Esophagus squamous epithelium (tissue), 5 donors: ENCODE measurements at regions not wholly inside any gene's neighbourhood (a gene's known extent, or its start where the extent isn't known, plus 50 kb on each side); places are given as distances from the start of the nearest gene placed in this dataset.

ENCODE experiments used
- DNase-seq: peaks from one replicate; lab custom pipeline; 2025; lab: John Stamatoyannopoulos, UW
- H3K27ac ChIP-seq, 4 donors: fragments of 200-600 bp; sonication (generic); one replicate each; pipeline ENCODE4 v1.5.1; 2016 to 2019; ENCODE audit warnings: mild to moderate bottlenecking in 1 of 4
- H3K27me3 ChIP-seq, 4 donors: fragments of 200-600 bp; sonication (generic); 1 replicate in 3 of 4; 2 replicates in 1 of 4; pipeline versions ENCODE4 v1.5.1 to v1.6.0; 2017 to 2021; ENCODE audit warnings: antibody characterized with exemption in 1 of 4
- H3K36me3 ChIP-seq, 3 donors: fragments of 200-600 bp; sonication (generic); one replicate each; pipeline ENCODE4 v1.5.1; 2016 to 2019
- H3K4me1 ChIP-seq, 3 donors: fragments of 200-600 bp; sonication (generic); one replicate each; pipeline ENCODE4 v1.5.1; 2017 to 2019
- H3K4me3 ChIP-seq, 4 donors: fragments of 200-600 bp; sonication (generic); 1 replicate in 3 of 4; 2 replicates in 1 of 4; pipeline ENCODE4 v1.5.1; 2016 to 2019; ENCODE audit warnings: mild to moderate bottlenecking in 2 of 4, moderate library complexity in 1 of 4
- H3K9me3 ChIP-seq, 3 donors: fragments of 200-600 bp; sonication (generic); one replicate each; pipeline ENCODE4 v1.5.1; 2016 to 2019
- POLR2A ChIP-seq, 4 donors: fragments of 450-650 bp; IDR thresholded peaks; one replicate each; pipeline ENCODE4 v1.6.1; 2017; ENCODE audit warnings: antibody characterized with exemption in 4 of 4, mild to moderate bottlenecking in 4 of 4, moderate library complexity in 3 of 4
- WGBS, 2 donors: methylation state at CpG; one replicate each; pipeline ENCODE4 v1.1.5; 2018; 5-methylcytosine and 5-hydroxymethylcytosine counted together
- intact Hi-C: fragments of 100-400 bp; cut with DNase I; formaldehyde crosslinking; loops from one replicate; pipeline ENCODE4 v1.15.0; 2022
- TF ChIP-seq, protein P1 (sequence below), 6 experiments: fragments of 450-650 bp in 4 of 6; fragments of 200-600 bp in 2 of 6; sonication (generic) in 2 of 6; IDR thresholded peaks; one replicate each; pipeline ENCODE4 v1.5.1; 2016 to 2019; ENCODE audit warnings: antibody characterized with exemption in 6 of 6, mild to moderate bottlenecking in 4 of 6, moderate library complexity in 4 of 6
- donor health status: DM: yes; HTN: yes; CAD: no.

- 29 to 60% methylated on average over 2 to 5 of the region's 5 CpGs for WGBS, 2 donors
- no peaks in the 10 kb centered on the region for H3K36me3 ChIP-seq
- peaks cover 0 to 4% (median 0%) of the 10 kb centered on the region in 4 donors for H3K27me3 ChIP-seq
- TF ChIP-seq, protein P1, sequence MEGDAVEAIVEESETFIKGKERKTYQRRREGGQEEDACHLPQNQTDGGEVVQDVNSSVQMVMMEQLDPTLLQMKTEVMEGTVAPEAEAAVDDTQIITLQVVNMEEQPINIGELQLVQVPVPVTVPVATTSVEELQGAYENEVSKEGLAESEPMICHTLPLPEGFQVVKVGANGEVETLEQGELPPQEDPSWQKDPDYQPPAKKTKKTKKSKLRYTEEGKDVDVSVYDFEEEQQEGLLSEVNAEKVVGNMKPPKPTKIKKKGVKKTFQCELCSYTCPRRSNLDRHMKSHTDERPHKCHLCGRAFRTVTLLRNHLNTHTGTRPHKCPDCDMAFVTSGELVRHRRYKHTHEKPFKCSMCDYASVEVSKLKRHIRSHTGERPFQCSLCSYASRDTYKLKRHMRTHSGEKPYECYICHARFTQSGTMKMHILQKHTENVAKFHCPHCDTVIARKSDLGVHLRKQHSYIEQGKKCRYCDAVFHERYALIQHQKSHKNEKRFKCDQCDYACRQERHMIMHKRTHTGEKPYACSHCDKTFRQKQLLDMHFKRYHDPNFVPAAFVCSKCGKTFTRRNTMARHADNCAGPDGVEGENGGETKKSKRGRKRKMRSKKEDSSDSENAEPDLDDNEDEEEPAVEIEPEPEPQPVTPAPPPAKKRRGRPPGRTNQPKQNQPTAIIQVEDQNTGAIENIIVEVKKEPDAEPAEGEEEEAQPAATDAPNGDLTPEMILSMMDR (IDR thresholded peaks at IDR 0.05) = no peak
- no peak for TF ChIP-seq POLR2A (IDR thresholded peaks at IDR 0.05)
- H3K4me1 ChIP-seq = peaks cover 0 to 8% (median 0%) of the 10 kb centered on the region in 3 donors
- DNase-seq = no peak
- H3K9me3 ChIP-seq = no peaks in the 10 kb centered on the region
- intact Hi-C loops = no loop called here
- no peak overlapping the region for H3K4me3 ChIP-seq
- peak overlapping the region in 1 of 4 donors; percentile 19 for H3K27ac ChIP-seq
These were observed 55.1 kb upstream of the CMKLR1 start for GRCh38 chr12:108394196-108394595.

DNA sequence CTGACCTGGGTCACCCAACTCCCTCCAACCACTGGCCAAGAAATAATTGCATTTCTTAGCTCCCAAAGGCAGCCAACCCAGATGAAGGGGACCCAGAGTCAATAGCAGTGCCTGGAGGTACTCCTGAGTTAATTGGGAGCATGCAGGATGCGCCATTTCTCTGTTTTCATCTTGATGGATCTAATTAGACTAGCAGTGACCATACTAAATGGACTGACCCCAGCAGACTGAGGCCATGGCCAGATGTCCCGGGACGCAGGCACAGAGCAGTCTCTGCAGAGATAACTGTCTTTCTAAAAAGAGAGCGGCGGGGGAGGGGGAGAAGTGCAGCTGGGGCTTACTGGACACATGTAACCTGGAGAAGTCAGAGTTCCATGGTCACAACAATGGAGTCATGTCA is 53.2 kb upstream of the CMKLR1 start:
- 68 to 92% methylated on average over 3 to 5 of the region's 5 CpGs for WGBS, 2 donors
- TF ChIP-seq, protein P1 (IDR thresholded peaks at IDR 0.05) = no peak
- no peak for TF ChIP-seq POLR2A (IDR thresholded peaks at IDR 0.05)
- H3K4me1 ChIP-seq = peaks cover 0 to 8% (median 0%) of the 10 kb centered on the region in 3 donors
- H3K27me3 ChIP-seq = no peaks in the 10 kb centered on the region
- no peak for DNase-seq
- no peak overlapping the region for H3K27ac ChIP-seq
- intact Hi-C loops = no loop called here
- H3K9me3 ChIP-seq = no peaks in the 10 kb centered on the region
- no peak overlapping the region for H3K4me3 ChIP-seq
- H3K36me3 ChIP-seq = no peaks in the 10 kb centered on the region

DNA sequence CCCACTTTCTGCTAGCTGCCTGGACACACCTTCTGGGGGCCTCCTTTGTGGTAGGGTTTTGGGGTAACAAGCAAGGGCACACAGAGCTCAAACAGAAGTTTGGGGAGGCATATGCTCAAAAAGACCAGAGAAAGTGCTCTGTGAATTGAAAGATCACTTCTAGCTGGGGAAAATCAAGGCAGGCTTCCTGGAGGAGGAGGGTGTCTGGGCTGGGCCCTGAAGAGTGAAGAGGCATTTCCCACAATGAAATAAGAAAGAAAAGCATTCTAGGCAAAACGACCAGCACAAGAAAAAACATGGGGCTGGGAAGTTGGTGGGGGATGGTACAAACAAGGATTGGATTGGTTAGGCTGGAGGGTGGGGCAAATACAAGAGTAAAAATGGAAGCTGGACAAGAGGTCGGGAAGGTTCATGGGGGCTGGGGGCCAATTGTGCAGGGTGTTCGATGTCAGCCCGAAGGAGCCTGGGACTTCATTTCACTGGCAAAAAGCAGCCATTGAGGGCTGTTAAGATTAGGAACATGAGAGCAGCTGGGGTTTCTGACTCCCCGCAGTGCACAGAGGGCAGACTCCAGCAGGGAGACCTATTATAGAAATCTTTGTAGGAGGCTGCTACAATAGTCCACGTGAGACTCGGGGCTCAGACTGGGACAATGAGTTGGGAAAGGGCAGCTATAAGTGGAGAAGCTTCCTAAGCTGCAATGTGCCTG is 51.5 kb upstream of the CMKLR1 start:
- intact Hi-C loops = no loop called here
- H3K9me3 ChIP-seq = no peaks in the 10 kb centered on the region
- H3K36me3 ChIP-seq = no peaks in the 10 kb centered on the region
- H3K4me3 ChIP-seq = no peak overlapping the region
- peaks cover 0 to 12% (median 0%) of the 10 kb centered on the region in 3 donors for H3K4me1 ChIP-seq
- TF ChIP-seq, protein P1 (IDR thresholded peaks at IDR 0.05) = no peak
- TF ChIP-seq POLR2A (IDR thresholded peaks at IDR 0.05) = no peak
- no peak for DNase-seq
- H3K27me3 ChIP-seq = no peaks in the 10 kb centered on the region
- no peak overlapping the region for H3K27ac ChIP-seq
- WGBS, 2 donors = 31 to 32% methylated on average over 6 to 7 of the region's 7 CpGs

- H3K27ac ChIP-seq = no peak overlapping the region
- H3K27me3 ChIP-seq = no peaks in the 10 kb centered on the region
- H3K9me3 ChIP-seq = no peaks in the 10 kb centered on the region
- no peaks in the 10 kb centered on the region for H3K36me3 ChIP-seq
- WGBS, 2 donors = 82 to 83% methylated on average over 1 of the region's 1 CpG
- H3K4me1 ChIP-seq = peaks cover 0 to 6% (median 0%) of the 10 kb centered on the region in 3 donors
- TF ChIP-seq, protein P1 (IDR thresholded peaks at IDR 0.05) = no peak
- TF ChIP-seq POLR2A (IDR thresholded peaks at IDR 0.05) = no peak
- H3K4me3 ChIP-seq = no peak overlapping the region
- no peak for DNase-seq
- intact Hi-C loops = no loop called here
These were observed 50.4 kb upstream of the CMKLR1 start for GRCh38 chr12:108389544-108389943.
